ENCODE measurements at regions not wholly inside any gene's neighbourhood (a gene's known extent, or its start where the extent isn't known, plus 50 kb on each side); places are given as distances from the start of the nearest gene placed in this dataset.
A peak's percentile ranks its signal among the peaks of the same experiment; 100 is the strongest.

GRCh38 chr10:78405736-78406135, 372.1 kb downstream of the RPS24 start:
- ATAC-seq (ENCODE audit: insufficient number of reproducible peaks, low FRiP score, low read depth) (no peak), DNase-seq (ENCODE audit: low spot score) (no peak)
- Histone ChIP-seq H3K27ac (no peak overlapping the region), H3K36me3 (no peaks in the 10 kb centered on the region), H3K4me1 (ENCODE audit: control insufficient read depth in 1 of 2, low read depth in 2 of 2) (peaks cover 27 to 46% of the 10 kb centered on the region in 2 donors), H3K4me3 (no peak overlapping the region), H3K27me3 (replicated peaks; ENCODE audit: insufficient read depth) (no peaks in the 10 kb centered on the region), H3K9me3 (no peaks in the 10 kb centered on the region)
- TF ChIP-seq CTCF (IDR thresholded peaks at IDR 0.05) = no peak

GRCh38 chr10:78406648-78407008, 373.0 kb downstream of the RPS24 start:
- ATAC-seq (ENCODE audit: insufficient number of reproducible peaks, low FRiP score, low read depth) = no peak
- H3K27me3 ChIP-seq (replicated peaks; ENCODE audit: insufficient read depth) = no peaks in the 10 kb centered on the region
- no peaks in the 10 kb centered on the region for H3K36me3 ChIP-seq
- no peaks in the 10 kb centered on the region for H3K9me3 ChIP-seq
- no peak overlapping the region for H3K27ac ChIP-seq
- H3K4me3 ChIP-seq = peak overlapping the region; percentile 60
- peaks cover 27 to 46% of the 10 kb centered on the region in 2 donors for H3K4me1 ChIP-seq (ENCODE audit: control insufficient read depth in 1 of 2, low read depth in 2 of 2)
- no peak for DNase-seq (ENCODE audit: low spot score)
- TF ChIP-seq CTCF (IDR thresholded peaks at IDR 0.05) = no peak

- peak overlapping the region; percentile 60 for H3K4me3 ChIP-seq
- ATAC-seq (ENCODE audit: insufficient number of reproducible peaks, low FRiP score, low read depth) (no peak), DNase-seq (ENCODE audit: low spot score) (peak; percentile 45)
- peak overlapping the region; percentile 8 to 78 for H3K27ac ChIP-seq
- TF ChIP-seq CTCF (IDR thresholded peaks at IDR 0.05) = no peak
- no peaks in the 10 kb centered on the region for H3K27me3 ChIP-seq (replicated peaks; ENCODE audit: insufficient read depth)
- peaks cover 27 to 46% of the 10 kb centered on the region in 2 donors for H3K4me1 ChIP-seq (ENCODE audit: control insufficient read depth in 1 of 2, low read depth in 2 of 2)
- no peaks in the 10 kb centered on the region for H3K9me3 ChIP-seq
- no peaks in the 10 kb centered on the region for H3K36me3 ChIP-seq
These were observed 373.5 kb downstream of the RPS24 start for GRCh38 chr10:78407009-78407711.

- peak overlapping the region; percentile 78 to 81 for H3K27ac ChIP-seq
- peaks cover 27 to 46% of the 10 kb centered on the region in 2 donors for H3K4me1 ChIP-seq (ENCODE audit: control insufficient read depth in 1 of 2, low read depth in 2 of 2)
- no peaks in the 10 kb centered on the region for H3K9me3 ChIP-seq
- no peak for DNase-seq (ENCODE audit: low spot score)
- no peaks in the 10 kb centered on the region for H3K27me3 ChIP-seq (replicated peaks; ENCODE audit: insufficient read depth)
- no peak overlapping the region for H3K4me3 ChIP-seq
- ATAC-seq (ENCODE audit: insufficient number of reproducible peaks, low FRiP score, low read depth) = no peak
- H3K36me3 ChIP-seq = no peaks in the 10 kb centered on the region
- no peak for TF ChIP-seq CTCF (IDR thresholded peaks at IDR 0.05)
These were observed 374.3 kb downstream of the RPS24 start for GRCh38 chr10:78407966-78408365.

- TF ChIP-seq CTCF (IDR thresholded peaks at IDR 0.05) = no peak
- no peaks in the 10 kb centered on the region for H3K36me3 ChIP-seq
- H3K4me3 ChIP-seq = no peak overlapping the region
- no peaks in the 10 kb centered on the region for H3K9me3 ChIP-seq
- DNase-seq (ENCODE audit: low spot score) (peak; percentile 81), ATAC-seq (ENCODE audit: insufficient number of reproducible peaks, low FRiP score, low read depth) (peak; percentile 39)
- peak overlapping the region; percentile 78 to 81 for H3K27ac ChIP-seq
- H3K27me3 ChIP-seq (replicated peaks; ENCODE audit: insufficient read depth) = no peaks in the 10 kb centered on the region
- peaks cover 27 to 46% of the 10 kb centered on the region in 2 donors for H3K4me1 ChIP-seq (ENCODE audit: control insufficient read depth in 1 of 2, low read depth in 2 of 2)
These were observed 375.2 kb downstream of the RPS24 start for GRCh38 chr10:78408671-78409472.

All from thoracic aorta (tissue), 2 donors.